ENCODE measurements at regions not wholly inside any gene's neighbourhood (a gene's known extent, or its start where the extent isn't known, plus 50 kb on each side); places are given as distances from the start of the nearest gene placed in this dataset.

DNA sequence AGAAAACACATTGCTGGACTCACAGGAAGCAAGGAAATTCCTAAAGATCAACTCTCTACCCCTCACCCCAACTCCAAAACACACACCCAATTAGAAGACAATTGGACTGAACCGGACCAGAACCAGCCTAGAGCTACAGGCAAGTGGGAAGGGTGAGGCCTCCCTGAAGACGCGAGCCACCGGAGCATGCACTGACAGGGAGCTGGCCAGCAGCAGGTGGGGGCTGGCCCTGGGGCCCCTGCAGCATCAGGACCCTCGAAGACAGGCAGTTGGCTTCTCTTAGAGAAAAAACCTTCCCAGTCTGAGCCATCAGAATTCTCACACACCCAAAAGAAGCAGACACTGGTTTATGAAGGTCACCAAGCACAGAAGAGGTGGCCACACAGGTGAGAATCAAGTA lies 209.5 kb upstream of the DIO3 start:
- no peak for DNase-seq (ENCODE audit: low read depth)

- DNase-seq (ENCODE audit: low read depth), result no peak
Observed at GRCh38 chr14:101352567-101352966, 208.7 kb upstream of the DIO3 start.

DNA sequence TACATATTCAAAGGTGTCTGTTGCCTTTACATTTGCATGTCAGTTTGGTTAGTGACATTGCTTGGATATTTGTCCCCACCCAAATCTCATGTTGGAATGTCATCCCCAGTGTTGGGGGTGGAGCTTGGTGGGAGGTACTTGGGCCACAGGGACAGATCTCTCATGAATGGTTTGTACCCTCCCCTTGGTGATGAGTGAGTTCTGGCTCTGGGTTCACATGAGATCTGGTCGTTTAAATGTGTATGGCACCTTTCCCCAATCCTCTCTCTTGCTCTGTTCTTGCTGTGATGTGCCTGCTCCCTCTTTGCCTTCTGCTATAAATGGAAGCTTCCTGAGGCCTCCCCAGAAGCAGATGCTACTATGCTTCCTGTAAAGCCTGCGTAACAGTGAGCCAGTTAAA lies 207.9 kb upstream of the DIO3 start:
- DNase-seq (ENCODE audit: low read depth), result no peak

DNA sequence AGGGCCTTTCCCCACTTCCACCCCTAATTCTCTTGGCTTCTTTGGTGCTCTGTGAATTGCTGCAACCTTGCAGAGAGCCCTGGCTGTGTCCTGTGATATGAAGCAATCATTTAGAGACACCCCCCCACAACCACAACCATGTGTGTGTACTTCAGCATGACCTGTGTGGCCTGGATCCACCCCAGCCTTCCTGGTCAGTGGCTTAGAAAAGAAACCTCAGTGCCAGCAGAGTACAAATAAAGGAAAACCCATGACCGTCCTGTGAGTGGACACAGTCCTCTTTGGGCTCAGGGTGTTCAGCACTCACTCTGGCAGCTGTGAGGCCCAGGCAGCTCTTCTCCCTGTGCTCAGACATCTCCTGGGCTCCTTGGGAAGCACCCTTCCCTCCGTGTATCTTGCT lies 206.6 kb upstream of the DIO3 start:
- DNase-seq (ENCODE audit: low read depth), result no peak

DNA sequence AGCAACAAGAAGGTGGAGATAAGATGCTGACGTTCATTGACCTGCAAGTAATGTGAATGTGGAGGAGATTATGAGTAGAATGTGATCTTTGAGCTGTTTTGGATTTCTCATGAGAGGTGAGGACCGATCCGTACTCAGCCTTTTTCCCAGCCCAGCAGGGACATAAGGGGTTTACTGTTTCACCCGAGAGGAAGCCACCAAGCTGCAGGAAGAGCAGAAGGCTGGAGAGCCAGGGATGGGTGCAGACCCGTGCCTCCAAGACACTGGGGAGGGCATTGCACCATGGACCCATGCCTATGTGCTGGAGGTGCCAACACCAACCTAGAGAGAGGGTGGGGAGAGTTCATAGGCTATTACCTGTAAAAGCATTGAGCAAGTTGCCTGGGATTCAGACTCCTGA lies 206.0 kb upstream of the DIO3 start:
- no peak for DNase-seq (ENCODE audit: low read depth)

GRCh38 chr14:101357038-101357437 lies 204.3 kb upstream of the DIO3 start:
- DNase-seq (ENCODE audit: low read depth), result no peak

DNA sequence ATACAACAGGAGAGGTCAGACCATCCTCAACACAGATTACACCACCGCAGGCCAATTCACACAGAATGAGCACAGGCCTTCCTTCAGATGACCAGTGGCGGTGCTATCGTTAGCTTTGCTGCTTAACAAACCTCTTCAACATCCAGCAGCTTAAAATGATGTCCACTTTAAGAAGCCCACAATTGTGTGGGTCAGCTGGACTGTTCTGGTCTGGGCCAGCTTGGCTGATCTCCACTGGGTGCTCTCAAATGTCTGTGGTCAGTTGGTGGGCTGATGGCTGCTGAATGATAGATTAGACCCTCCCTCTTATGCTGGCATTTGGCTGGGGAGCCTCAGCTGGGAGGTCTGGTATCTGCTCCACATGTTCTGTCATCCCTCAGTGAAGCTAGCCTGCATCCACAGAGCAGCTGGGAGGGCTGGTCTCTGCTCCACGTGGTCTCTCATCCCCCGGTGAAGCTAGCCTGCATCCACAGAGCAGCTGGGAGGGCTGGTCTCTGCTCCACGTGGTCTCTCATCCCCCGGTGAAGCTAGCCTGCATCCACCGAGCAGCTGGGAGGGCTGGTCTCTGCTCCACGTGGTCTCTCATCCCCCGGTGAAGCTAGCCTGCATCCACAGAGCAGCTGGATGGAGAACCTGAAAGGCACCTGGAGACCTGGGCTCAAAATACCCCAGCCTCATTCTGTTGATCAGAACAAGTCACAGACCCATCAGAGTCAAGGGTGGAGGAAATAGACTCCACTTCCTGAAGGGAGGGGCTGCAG lies 203.6 kb upstream of the DIO3 start:
- DNase-seq (ENCODE audit: low read depth), result no peak

DNA sequence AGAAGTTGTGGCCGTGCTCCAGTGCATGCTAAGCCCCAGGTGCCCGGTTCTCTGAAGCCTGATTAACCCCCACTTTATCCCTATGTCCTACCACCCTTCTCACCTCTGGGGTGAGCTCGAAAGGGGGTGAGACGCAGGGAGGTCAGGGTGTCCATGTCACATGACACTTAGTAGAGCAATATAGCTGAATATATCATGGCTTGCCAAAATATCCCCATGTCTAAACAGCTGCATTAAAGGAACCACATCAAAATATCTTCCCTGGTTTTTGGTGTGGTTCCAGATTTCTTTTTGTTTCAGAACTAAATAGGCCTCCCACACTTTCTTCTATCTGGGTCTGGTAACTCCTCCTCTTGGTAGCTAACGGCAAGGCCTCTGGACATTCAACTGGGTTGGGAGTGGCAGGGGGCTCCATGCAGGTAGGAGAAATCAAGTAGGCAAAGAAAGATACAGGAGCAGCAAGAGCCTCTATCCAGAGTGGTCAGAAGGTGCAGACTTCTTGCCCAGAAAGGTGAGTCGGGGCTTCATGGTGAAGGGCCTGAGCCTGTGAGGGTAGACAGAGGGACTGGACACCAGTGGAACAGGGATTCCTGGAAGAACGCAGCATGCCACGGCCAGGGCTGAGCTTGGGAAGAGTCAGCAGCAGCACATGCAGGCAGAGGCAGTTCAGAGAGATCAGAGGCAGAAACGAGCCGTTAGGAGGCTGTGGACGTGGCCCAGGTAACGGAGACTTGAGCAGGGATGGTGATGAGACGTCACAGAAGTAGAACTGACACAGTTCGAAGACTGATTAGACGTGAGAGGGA lies 202.8 kb upstream of the DIO3 start:
- no peak for DNase-seq (ENCODE audit: low read depth)

DNA sequence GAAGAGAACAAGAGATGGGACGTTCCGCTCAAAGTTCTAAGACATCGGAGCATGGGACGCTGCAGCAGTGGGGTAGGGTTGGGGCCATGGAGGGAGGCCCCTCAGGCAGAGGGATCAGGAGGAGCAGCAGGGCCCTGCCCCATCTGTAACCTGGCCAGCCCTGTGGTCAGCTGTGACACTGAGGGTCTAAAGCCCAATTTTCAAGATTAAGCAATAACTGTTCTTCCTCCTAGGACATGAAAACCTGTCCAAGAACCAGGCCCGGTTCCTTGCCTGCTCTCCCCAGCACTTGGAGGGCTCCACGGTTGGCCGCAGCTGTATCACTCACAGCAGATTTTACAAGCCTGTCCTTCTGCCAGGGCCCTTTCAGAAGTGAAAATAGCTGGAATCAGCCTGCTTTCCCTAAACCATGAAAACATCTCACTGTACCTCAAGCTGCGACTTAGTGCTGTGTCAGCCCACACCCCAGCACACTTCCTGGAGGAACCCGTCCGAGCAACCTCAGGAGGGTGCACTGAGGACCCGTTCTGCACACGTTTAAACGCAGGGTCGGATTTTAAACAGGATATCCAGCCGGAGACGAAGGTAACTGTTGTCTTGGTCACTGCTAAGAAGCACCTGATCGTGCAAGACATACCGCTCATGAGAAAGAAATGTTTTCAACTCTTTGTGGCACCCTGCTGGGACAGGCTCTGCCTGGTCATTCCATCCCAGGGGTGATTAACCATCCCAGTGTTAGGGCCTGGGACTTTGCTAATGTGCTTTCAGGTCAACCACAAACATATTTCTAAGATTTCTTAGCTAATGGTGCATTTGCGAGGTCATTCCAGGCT lies 201.9 kb upstream of the DIO3 start:
- DNase-seq (ENCODE audit: low read depth), result no peak

DNA sequence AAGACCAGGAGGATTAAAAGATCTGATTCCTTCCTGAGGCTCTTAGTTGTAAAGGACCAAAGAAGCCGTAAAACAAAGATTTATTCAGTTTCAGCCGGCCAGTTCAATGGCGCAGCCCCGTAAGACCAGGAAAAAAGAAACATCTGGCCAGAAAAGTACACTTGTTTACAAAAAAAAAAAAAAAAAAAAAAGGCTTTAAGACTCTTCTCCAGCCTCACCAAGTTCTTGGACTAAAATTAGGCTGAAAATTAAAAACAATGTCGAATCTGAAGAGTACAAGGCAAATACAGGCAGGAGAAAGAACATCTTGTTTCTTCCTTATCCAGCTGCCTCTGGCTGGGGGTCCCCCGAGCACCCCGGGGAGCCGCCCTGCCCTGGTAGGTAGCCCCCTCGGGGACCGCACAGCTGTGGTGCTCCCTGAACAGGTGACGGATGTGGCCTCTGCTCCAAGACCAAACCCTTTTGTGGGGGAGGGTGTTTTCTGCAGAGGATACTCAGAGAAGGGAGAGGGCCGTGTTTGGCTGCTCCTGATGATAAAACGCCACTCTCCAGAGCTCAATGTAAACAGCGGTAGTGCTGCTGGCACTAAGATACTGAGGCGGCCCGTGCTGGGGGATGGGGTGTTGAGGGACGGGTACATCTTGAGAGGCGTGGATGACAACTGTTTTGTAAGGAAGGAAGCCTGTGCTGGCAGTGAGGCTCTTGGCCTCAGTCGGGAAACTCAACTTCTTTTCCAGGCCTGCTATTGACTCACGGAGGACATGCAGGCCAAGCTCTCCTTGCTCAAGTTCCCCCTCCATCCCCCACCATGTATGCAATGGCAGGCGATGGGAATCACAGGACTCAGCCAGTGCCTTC lies 201.0 kb upstream of the DIO3 start:
- DNase-seq (ENCODE audit: low read depth), result no peak

- no peak for DNase-seq (ENCODE audit: low read depth)
Observed at GRCh38 chr14:101361044-101361443, 200.3 kb upstream of the DIO3 start.

DNA sequence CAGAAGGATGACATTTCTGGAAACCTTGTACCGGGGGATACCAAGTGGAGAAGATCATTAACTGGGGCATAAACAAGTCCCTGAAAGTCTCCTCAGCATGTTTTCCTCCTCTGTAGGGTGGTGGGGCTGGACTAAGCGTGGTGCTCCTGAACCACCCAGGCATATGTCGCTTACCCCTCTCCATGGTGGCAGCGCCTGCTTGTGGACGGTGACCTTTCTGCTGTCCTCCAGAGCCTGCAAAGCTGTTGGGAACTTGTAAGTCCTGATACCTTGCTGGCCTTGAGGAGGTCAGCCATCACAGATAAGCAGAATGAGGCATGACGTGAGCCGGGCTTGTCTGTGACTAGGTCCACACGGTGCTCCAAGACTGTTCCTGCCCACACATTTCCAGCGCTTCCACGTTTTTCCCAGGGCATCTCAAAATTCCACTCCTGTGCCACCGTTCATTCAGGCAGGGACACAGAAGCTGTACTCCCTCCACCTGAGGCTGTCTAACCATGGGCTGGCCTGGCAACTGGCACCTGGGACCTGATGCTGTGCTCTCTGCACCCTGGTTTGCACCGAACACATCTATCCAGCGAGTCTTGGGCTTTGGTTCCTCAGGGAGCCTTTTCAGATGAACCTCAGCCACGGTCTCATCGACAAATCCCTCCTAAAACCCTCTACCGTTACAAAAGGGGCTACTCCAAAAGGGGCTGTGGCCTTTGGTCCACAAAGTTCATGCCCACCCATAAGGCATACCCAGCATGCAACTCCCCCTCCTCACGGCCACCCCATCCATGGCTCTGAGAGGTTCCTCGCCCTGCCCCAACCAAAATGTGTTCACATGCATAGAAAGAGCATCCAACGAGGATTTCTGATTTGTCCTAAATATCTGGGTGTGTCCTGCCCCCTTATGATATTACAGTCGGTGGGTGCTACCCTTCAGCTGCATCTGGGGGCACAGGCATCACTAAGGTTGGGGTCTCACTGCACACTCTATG lies 199.6 kb upstream of the DIO3 start:
- no peak for DNase-seq (ENCODE audit: low read depth)

DNA sequence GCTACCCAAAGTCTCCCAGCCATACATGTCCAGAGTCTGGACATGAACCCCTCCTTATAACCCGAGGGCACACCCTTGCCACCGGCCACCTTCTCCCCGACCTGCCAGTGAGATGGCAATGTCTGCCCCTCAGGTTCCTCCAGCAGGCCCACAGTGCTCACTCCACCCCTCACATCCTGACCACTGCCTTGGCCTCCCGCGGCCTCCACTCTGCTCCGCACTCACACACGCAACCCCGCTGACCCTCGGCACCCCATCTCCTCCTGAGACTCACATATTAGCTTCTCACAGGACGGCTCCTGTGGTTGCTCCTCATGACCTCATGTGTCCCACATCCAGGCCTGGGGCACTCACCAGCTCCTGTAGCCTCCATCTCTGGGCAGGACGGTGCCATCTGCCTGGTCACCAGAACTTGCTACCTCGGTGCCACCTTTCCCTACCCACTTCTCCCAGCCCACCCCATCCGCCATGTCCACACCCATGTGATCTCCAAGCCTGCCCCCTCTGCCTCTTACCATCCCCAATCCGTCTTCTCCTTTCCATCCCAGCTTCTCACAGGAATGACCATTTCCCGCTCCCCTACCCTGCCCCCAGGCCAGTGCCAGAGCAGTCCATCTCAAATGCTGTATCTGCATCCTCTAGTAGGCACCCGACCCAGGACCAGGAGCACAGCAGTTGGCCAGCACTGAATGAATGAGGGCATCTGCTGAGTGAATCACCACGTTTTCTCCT lies 198.6 kb upstream of the DIO3 start:
- DNase-seq (ENCODE audit: low read depth), result no peak

GRCh38 chr14:101363261-101363555 lies 198.1 kb upstream of the DIO3 start:
- no peak for DNase-seq (ENCODE audit: low read depth)

DNA sequence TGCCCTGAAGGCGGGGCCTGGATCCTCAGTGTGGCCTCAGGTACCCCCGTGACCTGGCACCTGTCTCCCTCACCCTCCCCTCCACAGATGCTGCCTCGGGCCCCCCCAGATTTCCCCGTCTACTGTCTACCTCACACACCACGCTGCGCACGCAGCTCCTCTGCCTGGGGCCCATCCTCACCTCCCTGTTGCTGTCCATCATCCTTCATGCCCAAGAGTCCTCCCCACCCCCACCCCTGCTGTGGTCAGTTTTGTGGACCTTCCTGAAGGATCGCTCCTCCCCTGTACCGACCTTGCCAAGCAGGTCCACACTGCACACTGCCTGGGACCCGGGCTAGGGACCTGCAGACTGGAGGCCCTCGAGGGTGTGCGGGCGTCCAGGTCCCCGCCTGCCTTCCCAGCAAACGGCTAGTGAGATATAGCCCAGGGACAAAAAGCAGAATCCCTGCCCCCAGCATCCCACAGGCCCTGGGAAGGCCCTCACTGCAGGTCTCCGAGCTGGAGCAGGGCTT lies 197.4 kb upstream of the DIO3 start:
- no peak for DNase-seq (ENCODE audit: low read depth)

- DNase-seq (ENCODE audit: low read depth), result no peak
Observed at GRCh38 chr14:101364503-101365328, 196.6 kb upstream of the DIO3 start.

- no peak for DNase-seq (ENCODE audit: low read depth)
Observed at GRCh38 chr14:101365329-101366158, 195.8 kb upstream of the DIO3 start.

Measured in forelimb muscle (tissue), 1 donor.